Muscle of arm (tissue), 1 donor: ENCODE measurements at regions not wholly inside any gene's neighbourhood (a gene's known extent, or its start where the extent isn't known, plus 50 kb on each side); places are given as distances from the start of the nearest gene placed in this dataset.
"Not testable (repeated sequence)": the region's sequence is repeated elsewhere in the genome, so short reads cannot be mapped to it uniquely, and the experiment has no call there.

ENCODE experiments used
- DNase-seq: peaks from one replicate; pipeline ENCODE4 v3.0.0-alpha.2; 2013

DNA sequence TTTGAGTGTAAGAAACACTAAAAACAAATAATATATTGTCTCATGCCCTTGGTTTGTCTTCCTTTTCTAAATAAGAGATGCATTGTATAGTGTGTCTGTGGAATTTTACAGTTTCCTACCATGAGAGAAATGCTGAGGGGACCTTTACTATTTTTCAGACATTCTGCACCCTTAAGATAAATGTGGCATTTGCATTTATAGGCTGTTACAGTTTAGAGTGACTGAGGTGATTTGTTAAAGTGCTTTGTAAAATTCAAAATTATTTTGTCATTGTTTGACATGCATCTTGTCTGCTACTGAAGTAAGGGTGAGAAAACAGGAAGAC is 78.9 kb upstream of the ZSWIM2 start:
- DNase-seq = no peak

DNA sequence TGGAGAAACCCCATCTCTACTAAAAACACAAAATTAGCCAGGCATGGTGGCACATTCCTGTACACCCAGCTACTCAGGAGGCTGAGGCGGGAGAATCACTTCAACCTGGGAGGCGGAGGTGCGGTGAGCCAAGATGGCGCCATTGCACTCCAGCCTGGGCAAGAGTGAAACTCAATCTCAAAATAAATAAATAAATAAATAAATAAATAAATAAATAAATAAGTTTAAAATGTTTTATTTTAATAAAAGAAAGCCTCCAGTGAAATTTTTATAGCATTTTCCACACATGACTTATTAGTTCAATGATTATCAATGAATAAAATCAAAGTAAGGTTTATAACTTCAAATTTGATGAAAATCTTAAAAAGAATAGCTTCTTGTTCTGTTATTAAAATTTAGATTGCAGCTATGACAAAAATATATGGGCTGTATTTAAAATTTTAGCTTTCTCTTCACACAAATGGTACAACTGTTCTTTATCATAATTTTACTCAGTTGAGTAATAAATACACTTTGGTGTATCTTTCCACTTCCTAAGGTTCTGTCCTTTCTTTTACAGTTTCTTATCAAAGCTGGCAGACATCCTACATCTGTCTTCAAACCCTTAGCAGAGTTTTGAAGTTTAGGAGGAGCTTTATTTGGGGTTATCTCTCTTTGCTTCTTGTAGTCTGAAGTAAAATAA is 78.4 kb upstream of the ZSWIM2 start:
- no peak for DNase-seq

- no peak for DNase-seq
Measured at GRCh38 chr2:186925514-186925913, 76.5 kb upstream of the ZSWIM2 start.

DNA sequence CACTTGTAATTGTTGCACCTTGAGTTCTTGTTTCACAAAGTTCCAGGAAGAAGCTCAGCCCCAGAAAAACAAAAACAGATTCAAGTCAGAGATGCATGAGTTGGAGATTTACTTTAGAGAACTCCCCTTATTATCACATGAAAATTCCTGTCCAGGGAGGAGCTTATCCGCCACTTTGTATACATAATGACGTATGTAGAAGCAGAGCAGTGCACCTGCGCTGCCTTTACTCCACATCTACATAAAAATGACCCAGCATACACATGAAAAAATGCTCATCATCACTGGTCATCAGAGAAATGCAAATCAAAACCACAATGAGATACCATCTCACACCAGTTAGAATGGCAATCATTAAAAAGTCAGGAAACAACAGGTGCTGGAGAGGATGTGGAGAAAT is 73.3 kb upstream of the ZSWIM2 start:
- not testable (repeated sequence) for DNase-seq

GRCh38 chr2:186919296-186919695 is 70.3 kb upstream of the ZSWIM2 start:
- DNase-seq = peak; percentile 80

GRCh38 chr2:186918495-186918894 is 69.5 kb upstream of the ZSWIM2 start:
- peak; percentile 75 for DNase-seq

GRCh38 chr2:186917866-186918265 is 68.9 kb upstream of the ZSWIM2 start:
- no peak for DNase-seq

- DNase-seq = no peak
Measured at GRCh38 chr2:186913870-186914269, 64.9 kb upstream of the ZSWIM2 start.

- DNase-seq = no peak
Measured at GRCh38 chr2:186912979-186913378, 64.0 kb upstream of the ZSWIM2 start.

DNA sequence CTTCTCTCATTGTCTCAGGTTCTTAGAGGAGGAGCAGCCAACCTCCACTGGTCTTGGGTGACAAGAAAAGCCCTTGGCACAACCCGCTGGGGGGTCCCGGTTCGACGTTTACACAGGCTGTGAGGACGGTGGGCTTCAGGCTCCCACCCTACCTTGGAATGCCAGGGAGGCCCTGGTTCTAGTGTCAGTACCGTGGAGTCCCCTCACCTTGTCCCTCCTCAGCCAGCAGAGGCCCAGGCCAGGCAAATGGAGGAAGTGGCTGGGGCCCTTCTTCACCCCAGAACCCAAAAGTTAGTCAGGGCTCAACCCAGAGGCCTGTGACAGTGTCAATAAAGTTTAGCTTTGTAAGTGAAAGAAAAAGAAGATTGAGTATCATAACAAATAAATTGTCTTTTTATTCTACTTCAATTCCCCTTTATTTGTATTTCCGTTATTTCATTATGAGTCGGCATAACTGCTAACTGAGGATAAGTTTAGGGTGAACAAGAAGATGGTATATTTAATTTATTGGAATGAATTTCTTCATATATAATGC is 62.6 kb upstream of the ZSWIM2 start:
- DNase-seq = no peak

DNA sequence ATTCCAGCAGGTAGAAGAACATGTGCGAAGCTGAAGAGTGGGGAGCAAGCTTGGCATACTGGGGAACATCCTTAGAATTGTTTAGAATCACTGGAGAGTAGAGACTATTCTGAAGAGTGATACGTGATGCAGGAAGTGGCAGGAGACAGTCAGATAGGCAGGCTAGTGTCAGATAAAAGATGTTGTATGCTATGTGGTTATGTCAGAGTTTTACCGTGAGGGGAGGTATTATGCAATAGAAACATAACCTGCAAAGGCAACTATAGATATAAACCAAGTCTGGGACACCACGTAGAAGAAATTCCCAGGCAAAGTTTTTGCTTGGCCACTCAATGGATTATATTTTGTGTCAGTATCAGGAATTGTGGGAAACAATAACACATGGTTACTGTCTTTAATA is 62.0 kb upstream of the ZSWIM2 start:
- no peak for DNase-seq

GRCh38 chr2:186909095-186909494 is 60.1 kb upstream of the ZSWIM2 start:
- no peak for DNase-seq

DNA sequence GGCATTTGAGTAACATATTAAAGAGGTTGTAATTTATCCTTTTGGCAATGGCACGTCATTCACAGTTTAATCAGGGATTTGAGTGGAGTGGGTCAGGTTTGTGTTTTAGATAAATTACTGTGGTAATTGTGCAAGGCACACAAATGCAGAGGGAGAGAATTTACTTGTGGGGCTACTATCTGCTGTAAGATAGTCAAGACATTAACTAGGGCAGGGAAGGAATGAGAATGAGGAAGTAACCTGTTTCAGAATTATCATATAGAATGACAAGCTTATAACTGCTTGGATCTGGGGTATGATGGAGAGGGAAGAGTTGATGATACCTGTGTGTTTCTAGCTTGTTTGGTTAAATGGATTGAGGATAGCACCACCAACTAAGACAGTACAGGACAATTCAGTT is 58.9 kb upstream of the ZSWIM2 start:
- DNase-seq = no peak

- no peak for DNase-seq
Measured at GRCh38 chr2:186903216-186903615, 54.2 kb upstream of the ZSWIM2 start.
